ENCODE measurements at regions not wholly inside any gene's neighbourhood (a gene's known extent, or its start where the extent isn't known, plus 50 kb on each side); places are given as distances from the start of the nearest gene placed in this dataset.

DNA sequence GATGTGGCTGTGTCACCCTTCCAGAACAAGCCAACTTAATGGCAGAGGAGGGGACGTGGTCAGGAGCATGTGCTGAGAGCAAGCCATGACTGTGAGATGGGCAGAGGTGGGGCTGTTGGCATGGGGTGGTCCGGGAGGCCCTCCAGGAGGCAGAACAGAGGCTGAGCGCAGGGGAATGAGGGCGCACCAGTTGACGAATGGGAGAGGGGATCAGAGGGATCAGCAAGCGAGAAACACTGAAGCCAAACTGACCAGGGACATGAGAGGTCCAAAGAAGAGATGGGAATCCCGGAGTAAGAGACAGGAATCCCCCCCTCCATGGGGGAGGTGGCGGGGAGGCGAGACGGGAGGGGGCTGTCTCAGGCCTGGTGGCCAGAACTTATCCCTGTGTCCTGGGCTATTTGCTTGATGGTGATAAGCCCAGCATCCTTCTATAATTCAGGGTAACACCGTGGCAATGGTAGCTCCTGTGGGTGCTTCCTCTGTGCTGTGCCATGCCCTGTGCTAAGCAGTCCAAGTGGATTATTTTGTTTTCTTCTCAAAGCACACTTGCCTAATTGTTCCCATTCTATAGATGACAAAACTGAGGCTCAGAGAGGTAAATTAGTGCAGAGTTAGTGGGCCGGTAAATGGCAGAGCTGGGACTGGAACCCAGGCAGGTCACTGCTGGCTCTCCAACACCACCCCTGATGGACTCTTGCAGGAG lies 83.4 kb upstream of the SHISAL1 start:
- DNase-seq (ENCODE audit: low read depth): no peak
- no peak overlapping the region for H3K4me3 ChIP-seq (ENCODE audit: low read depth, low read length)
- TF ChIP-seq, protein P1, sequence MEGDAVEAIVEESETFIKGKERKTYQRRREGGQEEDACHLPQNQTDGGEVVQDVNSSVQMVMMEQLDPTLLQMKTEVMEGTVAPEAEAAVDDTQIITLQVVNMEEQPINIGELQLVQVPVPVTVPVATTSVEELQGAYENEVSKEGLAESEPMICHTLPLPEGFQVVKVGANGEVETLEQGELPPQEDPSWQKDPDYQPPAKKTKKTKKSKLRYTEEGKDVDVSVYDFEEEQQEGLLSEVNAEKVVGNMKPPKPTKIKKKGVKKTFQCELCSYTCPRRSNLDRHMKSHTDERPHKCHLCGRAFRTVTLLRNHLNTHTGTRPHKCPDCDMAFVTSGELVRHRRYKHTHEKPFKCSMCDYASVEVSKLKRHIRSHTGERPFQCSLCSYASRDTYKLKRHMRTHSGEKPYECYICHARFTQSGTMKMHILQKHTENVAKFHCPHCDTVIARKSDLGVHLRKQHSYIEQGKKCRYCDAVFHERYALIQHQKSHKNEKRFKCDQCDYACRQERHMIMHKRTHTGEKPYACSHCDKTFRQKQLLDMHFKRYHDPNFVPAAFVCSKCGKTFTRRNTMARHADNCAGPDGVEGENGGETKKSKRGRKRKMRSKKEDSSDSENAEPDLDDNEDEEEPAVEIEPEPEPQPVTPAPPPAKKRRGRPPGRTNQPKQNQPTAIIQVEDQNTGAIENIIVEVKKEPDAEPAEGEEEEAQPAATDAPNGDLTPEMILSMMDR (IDR thresholded peaks at IDR 0.05; ENCODE audit: insufficient read depth, low read length): no peak

GRCh38 chr22:44395118-44396005 lies 82.6 kb upstream of the SHISAL1 start:
- no peak for DNase-seq (ENCODE audit: low read depth)
- TF ChIP-seq, protein P1 (IDR thresholded peaks at IDR 0.05; ENCODE audit: insufficient read depth, low read length): no peak
- H3K4me3 ChIP-seq (ENCODE audit: low read depth, low read length): no peak overlapping the region

DNA sequence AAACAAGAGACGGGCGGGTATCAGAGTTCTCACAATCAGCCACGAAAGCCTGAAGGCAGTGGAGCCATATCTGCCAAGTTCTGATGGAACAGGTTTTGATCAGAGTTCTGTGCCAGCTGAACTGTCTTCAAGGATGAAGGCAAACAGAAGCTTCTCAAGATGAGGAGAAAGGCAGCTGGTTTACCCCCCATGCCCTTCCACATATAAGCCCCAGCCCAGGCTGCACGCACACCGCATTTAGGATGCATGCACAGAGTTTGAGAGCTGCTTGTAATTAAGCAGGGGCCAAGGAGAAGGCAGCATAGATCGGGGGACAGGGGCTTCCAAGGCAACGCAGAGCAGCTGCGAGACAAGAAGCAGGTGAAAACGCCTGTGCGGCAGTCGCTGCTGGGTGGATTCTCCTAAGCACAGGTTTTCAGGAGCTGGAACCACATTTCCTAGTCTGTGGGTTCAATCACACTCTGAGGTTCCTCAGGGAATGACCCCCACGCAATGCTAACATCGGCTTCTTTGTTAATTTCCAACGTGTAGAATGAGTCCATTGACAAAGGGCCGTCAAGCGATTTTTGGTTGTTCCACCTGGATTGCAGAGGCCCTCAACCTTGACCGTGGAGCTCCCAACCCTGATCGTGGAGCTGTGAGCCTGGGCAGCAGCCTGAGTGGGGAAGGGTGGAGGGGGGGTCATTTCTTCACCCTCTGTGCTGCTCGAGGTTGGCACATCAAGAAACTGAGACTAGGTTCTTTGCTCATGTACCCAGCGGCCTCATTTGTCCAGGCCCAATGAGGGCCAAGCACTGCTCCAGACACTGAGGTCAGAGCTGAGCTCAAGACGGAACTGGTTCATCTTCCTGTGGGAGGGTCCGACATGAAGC lies 81.7 kb upstream of the SHISAL1 start:
- TF ChIP-seq, protein P1 (IDR thresholded peaks at IDR 0.05; ENCODE audit: insufficient read depth, low read length): no peak
- DNase-seq (ENCODE audit: low read depth): no peak
- no peak overlapping the region for H3K4me3 ChIP-seq (ENCODE audit: low read depth, low read length)

DNA sequence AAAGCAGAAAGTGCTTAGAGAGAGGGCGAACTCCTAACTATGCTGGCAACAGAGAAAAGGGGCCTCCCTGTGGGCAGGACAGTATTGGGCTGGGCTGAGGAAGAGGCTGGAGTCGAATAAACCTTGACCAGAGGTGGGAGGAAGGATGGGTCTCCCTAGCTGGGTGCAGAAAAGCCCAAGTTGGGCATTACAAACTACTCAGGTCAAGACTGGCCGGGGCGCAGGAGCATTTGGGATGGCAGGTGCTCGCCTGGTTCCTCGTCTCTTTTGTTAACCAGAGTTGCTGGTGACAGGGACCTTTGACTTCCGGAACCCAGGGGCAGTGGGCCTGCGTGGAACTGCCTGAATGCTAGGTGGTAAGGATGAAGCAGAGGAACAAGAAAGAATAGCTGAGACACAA lies 80.3 kb upstream of the SHISAL1 start:
- TF ChIP-seq, protein P1 (IDR thresholded peaks at IDR 0.05; ENCODE audit: insufficient read depth, low read length): no peak
- DNase-seq (ENCODE audit: low read depth): no peak
- H3K4me3 ChIP-seq (ENCODE audit: low read depth, low read length): no peak overlapping the region

DNA sequence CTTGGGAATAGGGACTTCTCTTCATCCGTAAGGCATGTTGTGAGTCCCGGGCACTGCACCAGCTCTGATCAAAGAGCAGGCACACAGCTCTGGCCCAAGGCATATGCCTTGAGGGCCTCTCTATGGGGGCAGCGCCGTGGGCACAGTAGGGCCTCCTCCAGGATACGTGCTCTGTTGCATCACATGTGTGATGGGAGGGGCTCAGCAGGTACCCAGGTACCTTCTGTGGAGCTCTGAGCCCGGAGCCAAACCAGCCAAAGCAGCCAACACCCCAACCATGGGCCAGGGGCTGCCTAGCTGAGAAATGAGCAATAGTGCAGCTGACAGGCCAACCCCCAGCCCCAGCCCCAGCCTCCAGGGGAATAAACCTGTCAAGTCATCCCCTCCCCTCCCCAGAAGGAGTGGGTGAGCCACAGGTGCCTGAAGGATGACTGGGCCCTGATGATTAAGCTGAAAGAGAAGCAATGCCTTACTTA lies 79.7 kb upstream of the SHISAL1 start:
- H3K4me3 ChIP-seq (ENCODE audit: low read depth, low read length): no peak overlapping the region
- TF ChIP-seq, protein P1 (IDR thresholded peaks at IDR 0.05; ENCODE audit: insufficient read depth, low read length): no peak
- DNase-seq (ENCODE audit: low read depth): no peak
